Loucy (cell line): ENCODE measurements at regions not wholly inside any gene's neighbourhood (a gene's known extent, or its start where the extent isn't known, plus 50 kb on each side); places are given as distances from the start of the nearest gene placed in this dataset.

ENCODE experiments used
- H2AFZ ChIP-seq: fragments of 200-600 bp; sonication (generic); 2 replicates; pipeline ENCODE4 v1.6.0; 2016; ENCODE audit warnings: antibody characterized with exemption, mild to moderate bottlenecking, low read length, moderate library complexity
- H3F3A ChIP-seq: fragments of 200-600 bp; 2 replicates; pipeline ENCODE4 v1.6.0; 2016; ENCODE audit warnings: antibody characterized with exemption, low read depth, mild to moderate bottlenecking
- H3K27me3 ChIP-seq: fragments of 200-600 bp; sonication (generic); 2 replicates; pipeline ENCODE4 v1.6.1; 2014; ENCODE audit warnings: low read length, mild to moderate bottlenecking; ENCODE audit not compliant: insufficient read depth, poor library complexity, severe bottlenecking
- H3K36me3 ChIP-seq: fragments of 200-600 bp; sonication (generic); 2 replicates; pipeline ENCODE4 v1.6.1; 2016; ENCODE audit warnings: low read length; ENCODE audit not compliant: insufficient read depth
- H3K4me1 ChIP-seq: fragments of 200-600 bp; sonication (generic); 2 replicates; pipeline ENCODE4 v1.5.1; 2014; ENCODE audit warnings: low read length, mild to moderate bottlenecking; ENCODE audit not compliant: insufficient read depth, poor library complexity, severe bottlenecking
- H3K4me2 ChIP-seq: fragments of 200-600 bp; sonication (generic); 2 replicates; pipeline ENCODE4 v1.6.0; 2014; ENCODE audit warnings: antibody characterized with exemption, low read length, low read depth, mild to moderate bottlenecking; ENCODE audit not compliant: poor library complexity, severe bottlenecking
- H3K4me3 ChIP-seq: fragments of 200-600 bp; sonication (generic); 2 replicates; pipeline ENCODE4 v1.5.1; 2014; ENCODE audit warnings: low read length, mild to moderate bottlenecking, mixed read lengths; ENCODE audit not compliant: poor library complexity, severe bottlenecking
- H3K79me2 ChIP-seq: fragments of 200-600 bp; sonication (generic); 2 replicates; pipeline ENCODE4 v1.6.1; 2014; ENCODE audit warnings: low read length; ENCODE audit not compliant: insufficient read depth
- H3K9ac ChIP-seq: fragments of 200-600 bp; sonication (generic); 2 replicates; pipeline ENCODE4 v1.6.0; 2014; ENCODE audit warnings: mild to moderate bottlenecking, low read depth, low read length, moderate library complexity; ENCODE audit not compliant: poor library complexity, severe bottlenecking
- H3K9me2 ChIP-seq: fragments of 200-600 bp; sonication (generic); replicated peaks from 2 replicates; pipeline ENCODE4 v1.6.1; 2016; ENCODE audit warnings: low read depth, low read length, mixed read lengths
- H3K9me3 ChIP-seq: fragments of 200-600 bp; sonication (generic); 2 replicates; pipeline ENCODE4 v1.6.1; 2014; ENCODE audit warnings: mild to moderate bottlenecking, antibody characterized with exemption, low read length, low read depth; ENCODE audit not compliant: insufficient read depth
- H4K20me1 ChIP-seq: fragments of 200-600 bp; sonication (generic); 2 replicates; pipeline ENCODE4 v1.6.0; 2014; ENCODE audit warnings: antibody characterized with exemption, low read length, mild to moderate bottlenecking; ENCODE audit not compliant: insufficient read depth, poor library complexity, severe bottlenecking
- CTCF ChIP-seq: fragments of 200-600 bp; sonication (generic); conservative IDR thresholded peaks from 2 replicates; pipeline ENCODE4 v1.5.1; 2014; ENCODE audit warnings: mild to moderate bottlenecking, antibody characterized with exemption, low read length
- EZH2phosphoT487 ChIP-seq: fragments of 200-600 bp; IDR thresholded peaks from 2 replicates; pipeline ENCODE4 v1.6.1; 2018; ENCODE audit warnings: antibody characterized with exemption, mild to moderate bottlenecking, moderate library complexity, borderline replicate concordance

GRCh38 chr14:34365309-34365915 is 96.6 kb downstream of the SPTSSA start:
- Histone ChIP-seq H3K27me3 (no peaks in the 10 kb centered on the region), H3K4me1 (no peaks in the 10 kb centered on the region), H3K9me3 (no peaks in the 10 kb centered on the region), H3K4me3 (no peak overlapping the region), H3K9ac (no peak overlapping the region), H4K20me1 (no peaks in the 10 kb centered on the region), H2AFZ (0 out of 2 replicates have a peak overlapping the region, but pooled peaks have one; percentile 52), H3F3A (no peaks in the 10 kb centered on the region), H3K36me3 (no peaks in the 10 kb centered on the region), H3K9me2 (no peaks in the 10 kb centered on the region), H3K79me2 (no peaks in the 10 kb centered on the region), H3K4me2 (no peak overlapping the region)
- TF ChIP-seq EZH2phosphoT487 (no peak), CTCF (peak; percentile 38)

GRCh38 chr14:34364201-34364600 is 97.8 kb downstream of the SPTSSA start:
- Histone ChIP-seq H3K36me3 (no peaks in the 10 kb centered on the region), H3K4me3 (no peak overlapping the region), H2AFZ (0 out of 2 replicates have a peak overlapping the region, but pooled peaks have one; percentile 2), H3K9ac (no peak overlapping the region), H3K9me2 (no peaks in the 10 kb centered on the region), H3K79me2 (no peaks in the 10 kb centered on the region), H4K20me1 (no peaks in the 10 kb centered on the region), H3K27me3 (no peaks in the 10 kb centered on the region), H3K4me2 (no peak overlapping the region), H3F3A (no peaks in the 10 kb centered on the region), H3K4me1 (no peaks in the 10 kb centered on the region), H3K9me3 (no peaks in the 10 kb centered on the region)
- no peak for TF ChIP-seq CTCF
- no peak for TF ChIP-seq EZH2phosphoT487

- Histone ChIP-seq H3K9me3 (no peaks in the 10 kb centered on the region), H3K9me2 (no peaks in the 10 kb centered on the region), H3K4me1 (no peaks in the 10 kb centered on the region), H3K9ac (no peak overlapping the region), H3K4me2 (no peak overlapping the region), H3K4me3 (no peak overlapping the region), H3K36me3 (no peaks in the 10 kb centered on the region), H3K27me3 (no peaks in the 10 kb centered on the region), H4K20me1 (no peaks in the 10 kb centered on the region), H3F3A (no peaks in the 10 kb centered on the region), H2AFZ (0 out of 2 replicates have a peak overlapping the region, but pooled peaks have one; percentile 2), H3K79me2 (no peaks in the 10 kb centered on the region)
- TF ChIP-seq EZH2phosphoT487 (no peak), CTCF (no peak)
Measured at GRCh38 chr14:34363733-34364134, 98.3 kb downstream of the SPTSSA start.
